ENCODE measurements at regions not wholly inside any gene's neighbourhood (a gene's known extent, or its start where the extent isn't known, plus 50 kb on each side); places are given as distances from the start of the nearest gene placed in this dataset.

- no peak for TF ChIP-seq CTCF (IDR thresholded peaks at IDR 0.05 in 4 of 5, conservative IDR thresholded peaks at IDR 0.05 in 1 of 5)
- no peak for TF ChIP-seq POLR2A (IDR thresholded peaks at IDR 0.05)
Observed at GRCh38 chr7:47089461-47089860, 492.4 kb downstream of the TNS3 start.
